IMR-90 (cell line): ENCODE measurements at regions not wholly inside any gene's neighbourhood (a gene's known extent, or its start where the extent isn't known, plus 50 kb on each side); places are given as distances from the start of the nearest gene placed in this dataset.

Experiments used
- ATAC-seq: fragments of 200-7000 bp; cut with Tn5 transposase; 2 replicates; pipeline ENCODE4 v1.9.1; 2020; ENCODE audit warnings: low read depth, mild to moderate bottlenecking, moderate library complexity
- BruUV-seq: library from RNA; stranded (reverse); fragments of 400-500 nt; replicated peaks from 2 replicates; lab custom pipeline; 2021; lab: Mats Ljungman, UMichigan
- CTCF ChIA-PET: fragments of 300-600 bp; formaldehyde crosslinking; extraction: SDS; loops from one replicate; lab custom pipeline; 2021; ENCODE audit warnings: antibody characterized with exemption; lab: Yijun Ruan, JAX
- POLR2A ChIA-PET: fragments of 300-600 bp; sonication (Branson Sonifier 250); formaldehyde crosslinking; loops from one replicate; lab custom pipeline; 2022; ENCODE audit warnings: antibody characterized with exemption; ENCODE audit not compliant: unreplicated experiment; lab: Charles Lee
- DNase-seq: peaks from one replicate; pipeline ENCODE4 v3.0.0; 2013
- H2AFZ ChIP-seq: replicated peaks from 2 replicates; pipeline ENCODE3; 2013; ENCODE audit warnings: low read length, mild to moderate bottlenecking; ENCODE audit not compliant: poor library complexity
- H2AK5ac ChIP-seq: 2 replicates; pipeline ENCODE4 v1.6.1; 2013; ENCODE audit warnings: low read depth, low read length, inconsistent platforms
- H2AK9ac ChIP-seq: replicated peaks from 2 replicates; pipeline ENCODE3; 2013; ENCODE audit warnings: mild to moderate bottlenecking, low read depth, low read length, moderate library complexity; ENCODE audit not compliant: poor library complexity
- H2BK120ac ChIP-seq: 2 replicates; pipeline ENCODE4 v1.6.1; 2013; ENCODE audit warnings: low read depth, low read length, inconsistent platforms
- H2BK15ac ChIP-seq: 3 replicates; pipeline ENCODE4 v1.6.1; 2013; ENCODE audit warnings: low read depth, low read length, inconsistent platforms
- H2BK20ac ChIP-seq: 2 replicates; pipeline ENCODE4 v1.6.1; 2013; ENCODE audit warnings: low read depth, mild to moderate bottlenecking, inconsistent platforms, low read length, moderate library complexity
- H2BK5ac ChIP-seq: 2 replicates; pipeline ENCODE4 v1.6.1; 2013; ENCODE audit warnings: mild to moderate bottlenecking, low read depth, low read length, inconsistent platforms; ENCODE audit not compliant: poor library complexity, severe bottlenecking
- H3K14ac ChIP-seq: replicated peaks from 2 replicates; pipeline ENCODE4 v1.6.1; 2013; ENCODE audit warnings: low read depth, low read length, inconsistent platforms
- H3K18ac ChIP-seq: 2 replicates; pipeline ENCODE4 v1.6.1; 2013; ENCODE audit warnings: low read depth, low read length, control low read depth
- H3K23ac ChIP-seq: 2 replicates; pipeline ENCODE4 v1.6.1; 2013; ENCODE audit warnings: low read depth, low read length, inconsistent platforms
- H3K27ac ChIP-seq: 2 replicates; pipeline ENCODE4 v1.5.1; 2013; ENCODE audit warnings: mild to moderate bottlenecking, control low read depth, low read length; ENCODE audit not compliant: insufficient read depth
- H3K27me3 ChIP-seq: 2 replicates; pipeline ENCODE4 v1.6.1; 2013; ENCODE audit warnings: low read length; ENCODE audit not compliant: control insufficient read depth, insufficient read depth
- H3K36me3 ChIP-seq: 2 replicates; pipeline ENCODE4 v1.6.1; 2013; ENCODE audit warnings: low read length, mixed read lengths; ENCODE audit not compliant: control insufficient read depth, insufficient read depth
- H3K4ac ChIP-seq: 2 replicates; pipeline ENCODE4 v1.6.1; 2013; ENCODE audit warnings: low read depth, low read length, inconsistent platforms
- H3K4me1 ChIP-seq: 2 replicates; pipeline ENCODE4 v1.6.1; 2013; ENCODE audit warnings: low read length, mixed read lengths; ENCODE audit not compliant: control insufficient read depth, insufficient read depth
- H3K4me2 ChIP-seq: 2 replicates; pipeline ENCODE4 v1.6.1; 2013; ENCODE audit warnings: low read depth, mild to moderate bottlenecking, control low read depth, low read length, moderate library complexity
- H3K4me3 ChIP-seq: 2 replicates; pipeline ENCODE4 v1.5.1; 2013; ENCODE audit warnings: low read depth, mild to moderate bottlenecking, control low read depth, low read length, moderate library complexity; ENCODE audit not compliant: insufficient read depth
- H3K56ac ChIP-seq: 2 replicates; pipeline ENCODE4 v1.6.1; 2013; ENCODE audit warnings: low read length, inconsistent platforms; ENCODE audit not compliant: insufficient read depth; ENCODE audit errors: extremely low read depth
- H3K79me1 ChIP-seq, 2 experiments: 2 replicates each; pipeline ENCODE4 v1.6.1; 2013; ENCODE audit warnings: low read length in 2 of 2, inconsistent platforms in 1 of 2, low read depth in 1 of 2
- H3K9ac ChIP-seq: 2 replicates; pipeline ENCODE4 v1.6.1; 2013; ENCODE audit warnings: low read depth, low read length, control low read depth
- H3K9me1 ChIP-seq: 2 replicates; pipeline ENCODE4 v1.6.1; 2013; ENCODE audit warnings: low read length, inconsistent platforms; ENCODE audit not compliant: insufficient read depth
- H3K9me3 ChIP-seq: 2 replicates; pipeline ENCODE4 v1.6.1; 2013; ENCODE audit warnings: low read length; ENCODE audit not compliant: control insufficient read depth, insufficient read depth
- H4K20me1 ChIP-seq: 2 replicates; pipeline ENCODE4 v1.6.1; 2013; ENCODE audit warnings: low read length, inconsistent platforms; ENCODE audit not compliant: insufficient read depth
- H4K5ac ChIP-seq: 2 replicates; pipeline ENCODE4 v1.6.1; 2013; ENCODE audit warnings: mild to moderate bottlenecking, low read depth, low read length, control low read depth
- H4K8ac ChIP-seq, 2 experiments: 2 replicates each; pipeline ENCODE4 v1.6.1; 2013; ENCODE audit warnings: low read depth in 2 of 2, low read length in 2 of 2, control low read depth in 1 of 2, inconsistent platforms in 1 of 2
- H4K91ac ChIP-seq: 2 replicates; pipeline ENCODE4 v1.6.1; 2013; ENCODE audit warnings: low read depth, low read length, inconsistent platforms; ENCODE audit not compliant: insufficient read depth
- BHLHE40 ChIP-seq: fragments of 150-350 bp; IDR thresholded peaks from 2 replicates; pipeline ENCODE4 v1.6.1; 2016; ENCODE audit warnings: mild to moderate bottlenecking, low read depth, low read length
- CEBPB ChIP-seq: IDR thresholded peaks from 2 replicates; pipeline ENCODE4 v1.6.1; 2012; ENCODE audit warnings: low read depth, low read length, improper control_type of control experiment
- CTCF ChIP-seq: conservative IDR thresholded peaks from 2 replicates; pipeline ENCODE4 v1.5.1; 2012; ENCODE audit warnings: mild to moderate bottlenecking, low read depth, low read length, improper control_type of control experiment
- MAFK ChIP-seq: IDR thresholded peaks from 2 replicates; pipeline ENCODE4 v1.6.1; 2012; ENCODE audit warnings: low read depth, low read length, improper control_type of control experiment
- MXI1 ChIP-seq: IDR thresholded peaks from 2 replicates; pipeline ENCODE4 v1.6.1; 2012; ENCODE audit warnings: low read depth, mild to moderate bottlenecking, low read length, moderate library complexity, borderline replicate concordance
- RAD21 ChIP-seq: IDR thresholded peaks from 2 replicates; pipeline ENCODE4 v1.6.1; 2012; ENCODE audit warnings: low read length, improper control_type of control experiment
- RCOR1 ChIP-seq: IDR thresholded peaks from 2 replicates; pipeline ENCODE4 v1.6.1; 2012; ENCODE audit warnings: mild to moderate bottlenecking, low read length, improper control_type of control experiment; ENCODE audit not compliant: insufficient replicate concordance
- USF2 ChIP-seq: fragments of 150-350 bp; IDR thresholded peaks from 2 replicates; pipeline ENCODE4 v1.6.1; 2017; ENCODE audit warnings: mild to moderate bottlenecking, antibody characterized with exemption, low read length, low read depth
- WGBS, 2 experiments: methylation state at CpG; one replicate each; pipeline versions ENCODE4 v1.1.5 to v1.1.7; 2013; ENCODE audit warnings: missing lambda C conversion rate in 2 of 2; ENCODE audit not compliant: insufficient read length in 1 of 2; ENCODE audit errors: extremely low coverage in 2 of 2; 5-methylcytosine and 5-hydroxymethylcytosine counted together
- dilution Hi-C: fragments of 300-500 bp; cut with HindIII; formaldehyde crosslinking; loops from one replicate; pipeline ENCODE4 v1.14.3; 2018; ENCODE audit warnings: low sequenced_read_pairs; ENCODE audit not compliant: unreplicated experiment
- in situ Hi-C: fragments of 300-500 bp; cut with MboI; formaldehyde crosslinking; loops from 3 replicates; pipeline ENCODE4 v1.14.3; 2019; ENCODE audit warnings: low sequenced_read_pairs, inconsistent platforms, mixed read lengths
- intact Hi-C: fragments of 100-400 bp; cut with micrococcal nuclease; formaldehyde crosslinking; loops from 2 replicates; pipeline ENCODE4 v1.10.0; 2022

- no TSS peak for BruUV-seq
- Histone ChIP-seq H3K27me3 (peaks cover 1% of the 10 kb centered on the region; the same call in 1 of the 2 replicates), H3K4me3 (no peak overlapping the region), H3K9ac (no peak overlapping the region), H3K36me3 (no peaks in the 10 kb centered on the region), H2BK120ac (no peak overlapping the region), H3K9me1 (no peaks in the 10 kb centered on the region), H3K23ac (no peak overlapping the region), H2AFZ (no peak overlapping the region), H3K56ac (no peak overlapping the region), H3K4me1 (no peaks in the 10 kb centered on the region), H4K20me1 (no peaks in the 10 kb centered on the region), H3K4me2 (no peak overlapping the region), H4K91ac (no peak overlapping the region), H2BK20ac (no peak overlapping the region), H3K14ac (no peak overlapping the region), H3K18ac (no peak overlapping the region), H3K9me3 (no peaks in the 10 kb centered on the region), H3K79me1 (no peaks in the 10 kb centered on the region), H2AK5ac (no peak overlapping the region), H2BK15ac (no peak overlapping the region), H3K4ac (no peak overlapping the region), H2BK5ac (no peak overlapping the region), H4K5ac (no peak overlapping the region), H4K8ac (no peak overlapping the region), H3K27ac (no peak overlapping the region), H2AK9ac (no peak overlapping the region)
- intact Hi-C loops (no loop called here), in situ Hi-C loops (no loop called here), dilution Hi-C loops (no loop called here)
- CTCF ChIA-PET, result no interaction called here
- TF ChIP-seq BHLHE40, result no peak
- TF ChIP-seq MXI1, result no peak
- no peak for TF ChIP-seq MAFK
- no peak for TF ChIP-seq RCOR1
- TF ChIP-seq CTCF, result no peak
- no peak for TF ChIP-seq USF2
- TF ChIP-seq RAD21, result no peak
- no peak for TF ChIP-seq CEBPB
- POLR2A ChIA-PET, result no interaction called here
- DNase-seq, result no peak
- no peak for ATAC-seq
- no CpG with 5 or more reads among the region's 6 CpGs for WGBS, 2 experiments
Measured at GRCh38 chr2:88827821-88828220, 136.3 kb downstream of the RPIA start.
